Testis (tissue), 2 donors: ENCODE measurements at regions not wholly inside any gene's neighbourhood (a gene's known extent, or its start where the extent isn't known, plus 50 kb on each side); places are given as distances from the start of the nearest gene placed in this dataset.

Source experiments
- DNase-seq: peaks from one replicate; pipeline ENCODE4 v3.0.0-alpha.2; 2019
- H3K27ac ChIP-seq, 2 donors: fragments of 200-600 bp; sonication (generic); one replicate each; pipeline ENCODE4 v1.5.1; 2019
- H3K27me3 ChIP-seq: fragments of 200-600 bp; sonication (generic); one replicate; pipeline ENCODE4 v1.5.1; 2019
- H3K36me3 ChIP-seq: fragments of 200-600 bp; sonication (generic); one replicate; pipeline ENCODE4 v1.5.1; 2017; ENCODE audit warnings: low read depth; ENCODE audit errors: missing control alignments
- H3K4me1 ChIP-seq: fragments of 200-600 bp; sonication (generic); one replicate; pipeline ENCODE4 v1.5.1; 2019
- H3K4me3 ChIP-seq, 2 donors: fragments of 200-600 bp; sonication (generic); one replicate each; pipeline ENCODE4 v1.5.1; 2017 to 2019
- H3K9me3 ChIP-seq: fragments of 200-600 bp; sonication (generic); one replicate; pipeline ENCODE4 v1.5.1; 2017
- CTCF ChIP-seq, 3 experiments: fragments of 450-650 bp in 2 of 3; fragments of 200-600 bp in 1 of 3; sonication (generic) in 1 of 3; IDR thresholded peaks; one replicate each; pipeline ENCODE4 v1.5.1; 2016 to 2019; ENCODE audit warnings: antibody characterized with exemption in 3 of 3, mild to moderate bottlenecking in 2 of 3, moderate library complexity in 1 of 3
- POLR2A ChIP-seq: fragments of 450-650 bp; IDR thresholded peaks from one replicate; pipeline ENCODE4 v1.6.1; 2017; ENCODE audit warnings: antibody characterized with exemption, mild to moderate bottlenecking, moderate library complexity
- WGBS, 2 donors: methylation state at CpG; one replicate each; pipeline ENCODE4 v1.1.5; 2018; 5-methylcytosine and 5-hydroxymethylcytosine counted together
- intact Hi-C: fragments of 100-400 bp; cut with DNase I; formaldehyde crosslinking; loops from one replicate; pipeline ENCODE4 v1.15.1; 2023; ENCODE audit warnings: low total_unique reads

GRCh38 chr2:42859006-42859552 lies 66.7 kb upstream of the HAAO start:
- Histone ChIP-seq H3K4me1 (peaks cover 8% of the 10 kb centered on the region), H3K27me3 (no peaks in the 10 kb centered on the region), H3K36me3 (no peaks in the 10 kb centered on the region), H3K27ac (no peak overlapping the region), H3K9me3 (no peaks in the 10 kb centered on the region), H3K4me3 (no peak overlapping the region)
- intact Hi-C loops = no loop called here
- DNase-seq = peak; percentile 88
- 30 to 36% methylated on average over 2 of the region's 2 CpGs for WGBS, 2 donors
- TF ChIP-seq POLR2A = no peak
- TF ChIP-seq CTCF (IDR thresholded peaks at IDR 0.05) = peak; percentile 90 to 95 (median 92)

GRCh38 chr2:42858140-42859005 lies 66.0 kb upstream of the HAAO start:
- Histone ChIP-seq H3K27me3 (no peaks in the 10 kb centered on the region), H3K4me1 (peaks cover 15% of the 10 kb centered on the region), H3K9me3 (no peaks in the 10 kb centered on the region), H3K36me3 (no peaks in the 10 kb centered on the region), H3K27ac (no peak overlapping the region), H3K4me3 (no peak overlapping the region)
- intact Hi-C loops = no loop called here
- WGBS, 2 donors = 88 to 90% methylated on average over 4 of the region's 4 CpGs
- TF ChIP-seq CTCF (IDR thresholded peaks at IDR 0.05) = no peak
- no peak for TF ChIP-seq POLR2A
- DNase-seq = no peak

- no peak for DNase-seq
- peaks cover 15% of the 10 kb centered on the region for H3K4me1 ChIP-seq
- H3K36me3 ChIP-seq = no peaks in the 10 kb centered on the region
- no peak overlapping the region for H3K27ac ChIP-seq
- H3K4me3 ChIP-seq = no peak overlapping the region
- no peaks in the 10 kb centered on the region for H3K27me3 ChIP-seq
- 94% methylated on average over 19 to 23 of the region's 23 CpGs for WGBS, 2 donors
- intact Hi-C loops = no loop called here
- H3K9me3 ChIP-seq = no peaks in the 10 kb centered on the region
- TF ChIP-seq CTCF (IDR thresholded peaks at IDR 0.05) (no peak), POLR2A (no peak)
Observed at GRCh38 chr2:42856891-42857632, 64.7 kb upstream of the HAAO start.

- DNase-seq = no peak
- TF ChIP-seq CTCF (IDR thresholded peaks at IDR 0.05) (no peak), POLR2A (no peak)
- intact Hi-C loops = no loop called here
- 94 to 96% methylated on average over 10 to 16 of the region's 16 CpGs for WGBS, 2 donors
- H3K27me3 ChIP-seq = no peaks in the 10 kb centered on the region
- no peaks in the 10 kb centered on the region for H3K36me3 ChIP-seq
- no peak overlapping the region for H3K27ac ChIP-seq
- no peak overlapping the region for H3K4me3 ChIP-seq
- H3K9me3 ChIP-seq = no peaks in the 10 kb centered on the region
- peaks cover 15% of the 10 kb centered on the region for H3K4me1 ChIP-seq
Observed at GRCh38 chr2:42856106-42856860, 63.9 kb upstream of the HAAO start.
